Activated T-helper 17 cell treated with anti-CD3 and anti-CD28 coated beads, Interleukin-2, amount 50 U/mL, for 72 hours (primary cell): ENCODE measurements at regions not wholly inside any gene's neighbourhood (a gene's known extent, or its start where the extent isn't known, plus 50 kb on each side); places are given as distances from the start of the nearest gene placed in this dataset.

Source experiments
- ATAC-seq: fragments of 150-1000 bp; cut with Tn5 transposase; replicated peaks from 2 replicates; pipeline ENCODE4 v1.10.0; 2021; ENCODE audit warnings: mild to moderate bottlenecking, moderate library complexity
- H3K27ac Mint-ChIP-seq: one replicate; pipeline ENCODE4 v1.8.0; 2022; ENCODE audit warnings: mixed read lengths
- H3K27me3 Mint-ChIP-seq: one replicate; pipeline ENCODE4 v1.8.0; 2022; ENCODE audit warnings: mixed read lengths
- H3K36me3 Mint-ChIP-seq: one replicate; pipeline ENCODE4 v1.8.0; 2022; ENCODE audit warnings: low read depth, mild to moderate bottlenecking, mixed read lengths
- H3K4me1 Mint-ChIP-seq: one replicate; pipeline ENCODE4 v1.8.0; 2022; ENCODE audit warnings: mixed read lengths
- H3K4me3 Mint-ChIP-seq: one replicate; pipeline ENCODE4 v1.8.0; 2022; ENCODE audit warnings: mild to moderate bottlenecking, mixed read lengths
- H3K9me3 Mint-ChIP-seq: one replicate; pipeline ENCODE4 v1.8.0; 2022; ENCODE audit warnings: mixed read lengths

DNA sequence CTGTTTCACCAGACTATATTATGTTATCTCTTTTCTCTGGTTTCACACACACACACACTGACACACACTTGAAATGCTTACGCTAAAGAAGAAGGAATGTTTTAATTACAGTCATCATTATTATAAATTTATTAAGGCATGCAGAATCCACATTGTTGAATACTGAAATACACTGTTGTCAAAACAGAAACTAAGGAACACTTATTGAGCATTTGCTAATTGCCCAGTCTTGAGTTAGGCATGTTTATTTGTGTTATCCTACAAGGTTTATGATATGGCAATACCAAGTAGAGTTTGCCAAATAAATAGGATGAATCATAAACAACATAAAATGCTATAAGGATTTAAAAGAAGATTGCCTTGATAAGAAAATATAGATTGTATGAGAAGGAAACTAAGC lies 917.0 kb upstream of the PIK3C3 start:
- Mint-ChIP-seq H3K36me3 (no peaks in the 10 kb centered on the region), H3K9me3 (peaks cover 14% of the 10 kb centered on the region), H3K27me3 (no peaks in the 10 kb centered on the region), H3K27ac (no peak overlapping the region), H3K4me3 (no peak overlapping the region), H3K4me1 (no peaks in the 10 kb centered on the region)
- ATAC-seq = no peak

DNA sequence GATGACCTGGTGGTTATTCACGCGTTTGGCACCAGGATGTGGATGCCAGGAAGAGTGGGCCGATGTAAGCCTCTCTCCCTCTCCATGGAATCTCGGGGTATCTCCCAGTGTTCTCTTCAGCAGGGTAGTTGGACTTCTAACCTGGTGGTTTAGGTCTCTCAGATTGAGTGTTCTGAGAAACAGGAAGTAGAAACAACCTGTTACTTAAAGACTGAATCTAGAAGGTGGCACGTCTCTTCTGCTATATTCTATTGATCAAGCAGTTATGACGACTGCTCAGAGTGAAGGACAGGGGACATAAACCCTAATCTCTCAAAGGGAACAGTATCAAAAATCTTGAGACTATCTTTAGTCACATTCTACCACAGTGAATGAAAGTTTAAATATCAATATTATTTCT lies 918.7 kb upstream of the PIK3C3 start:
- H3K4me1 Mint-ChIP-seq = no peaks in the 10 kb centered on the region
- H3K27me3 Mint-ChIP-seq = no peaks in the 10 kb centered on the region
- peaks cover 13% of the 10 kb centered on the region for H3K9me3 Mint-ChIP-seq
- ATAC-seq = no peak
- H3K36me3 Mint-ChIP-seq = no peaks in the 10 kb centered on the region
- no peak overlapping the region for H3K27ac Mint-ChIP-seq
- no peak overlapping the region for H3K4me3 Mint-ChIP-seq

DNA sequence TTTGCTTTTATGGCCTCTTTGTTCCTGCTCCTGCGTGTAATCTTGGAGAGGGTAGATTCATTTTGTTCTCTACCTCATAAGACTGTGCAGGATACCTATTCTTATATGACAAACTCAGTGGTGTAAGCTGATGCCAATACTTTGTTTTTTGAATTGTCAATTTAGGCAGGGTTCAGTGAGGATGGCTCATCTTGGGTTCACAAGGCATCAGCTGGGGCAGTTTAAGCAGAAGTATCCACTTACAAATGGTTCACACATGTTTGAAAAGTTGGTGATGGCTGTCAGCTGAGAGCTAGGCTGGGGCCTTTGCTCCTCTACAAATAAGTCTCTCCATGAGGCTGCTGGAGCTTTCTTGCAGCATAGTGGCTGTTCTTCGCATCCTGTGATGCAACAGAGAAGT lies 920.6 kb upstream of the PIK3C3 start:
- H3K9me3 Mint-ChIP-seq = peaks cover 13% of the 10 kb centered on the region
- no peaks in the 10 kb centered on the region for H3K36me3 Mint-ChIP-seq
- H3K4me3 Mint-ChIP-seq = no peak overlapping the region
- no peak for ATAC-seq
- H3K27ac Mint-ChIP-seq = no peak overlapping the region
- no peaks in the 10 kb centered on the region for H3K4me1 Mint-ChIP-seq
- no peaks in the 10 kb centered on the region for H3K27me3 Mint-ChIP-seq

DNA sequence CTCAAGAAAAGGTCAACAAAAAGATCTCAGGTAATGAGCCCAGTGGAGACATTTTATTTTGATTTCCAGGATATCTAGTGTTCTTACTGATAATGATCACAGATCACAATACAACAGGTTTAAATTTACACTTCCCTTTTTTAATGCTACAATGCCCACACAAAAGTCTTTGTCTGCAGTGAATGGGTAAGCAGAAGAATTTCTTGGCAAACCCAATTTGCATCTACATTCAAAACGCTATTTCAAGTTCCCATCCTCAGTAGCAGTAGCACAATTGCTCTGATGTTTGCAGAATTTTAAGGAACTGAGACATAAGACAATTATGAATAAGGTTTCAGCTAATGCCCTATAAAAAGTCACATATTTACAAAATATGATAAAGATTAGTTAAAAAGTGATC lies 929.4 kb upstream of the PIK3C3 start:
- Mint-ChIP-seq H3K27ac (no peak overlapping the region), H3K36me3 (no peaks in the 10 kb centered on the region), H3K9me3 (peaks cover 4% of the 10 kb centered on the region), H3K4me1 (no peaks in the 10 kb centered on the region), H3K4me3 (no peak overlapping the region), H3K27me3 (no peaks in the 10 kb centered on the region)
- ATAC-seq = no peak

DNA sequence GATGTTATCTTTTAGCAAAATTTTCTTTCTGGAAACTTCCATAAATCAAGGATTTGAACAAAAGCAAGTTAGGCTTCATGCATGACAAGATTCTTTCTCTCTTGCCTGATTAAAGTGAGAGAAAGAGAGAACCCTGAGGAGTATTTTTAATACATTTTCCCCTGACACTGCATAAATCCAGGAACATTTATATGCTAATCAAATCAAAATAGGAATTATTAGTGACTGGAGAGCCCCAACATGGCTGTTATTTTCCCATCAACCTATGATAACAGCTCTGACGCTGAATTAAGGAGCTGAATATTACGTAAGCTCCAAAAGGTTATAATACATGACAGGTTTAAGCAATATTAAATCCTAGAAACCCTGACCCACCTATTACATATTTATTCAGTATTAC lies 930.2 kb upstream of the PIK3C3 start:
- ATAC-seq = no peak
- Mint-ChIP-seq H3K27me3 (no peaks in the 10 kb centered on the region), H3K9me3 (peaks cover 4% of the 10 kb centered on the region), H3K27ac (no peak overlapping the region), H3K4me1 (no peaks in the 10 kb centered on the region), H3K4me3 (no peak overlapping the region), H3K36me3 (no peaks in the 10 kb centered on the region)

DNA sequence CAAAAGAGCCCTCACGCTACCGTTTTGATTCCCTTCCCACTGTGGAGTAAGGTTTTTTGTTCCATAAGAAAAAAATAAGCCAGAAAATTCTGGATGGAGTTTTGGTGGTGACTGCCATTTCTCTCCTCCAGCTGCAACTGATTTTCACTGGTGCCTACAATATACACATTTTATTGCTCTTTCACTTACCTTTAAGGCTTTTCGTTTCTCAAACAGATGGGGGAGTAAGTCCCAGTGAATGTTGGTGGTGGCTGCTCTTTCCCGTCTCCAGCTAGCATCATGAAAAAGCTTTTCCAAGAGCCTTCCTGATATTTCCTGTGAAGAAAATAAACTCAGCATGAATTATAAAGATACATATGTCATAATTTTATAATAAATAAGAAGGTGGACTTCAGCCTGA lies 932.5 kb upstream of the PIK3C3 start:
- no peak for ATAC-seq
- no peak overlapping the region for H3K27ac Mint-ChIP-seq
- no peaks in the 10 kb centered on the region for H3K27me3 Mint-ChIP-seq
- no peaks in the 10 kb centered on the region for H3K4me1 Mint-ChIP-seq
- no peak overlapping the region for H3K4me3 Mint-ChIP-seq
- peaks cover 4% of the 10 kb centered on the region for H3K9me3 Mint-ChIP-seq
- H3K36me3 Mint-ChIP-seq = no peaks in the 10 kb centered on the region

DNA sequence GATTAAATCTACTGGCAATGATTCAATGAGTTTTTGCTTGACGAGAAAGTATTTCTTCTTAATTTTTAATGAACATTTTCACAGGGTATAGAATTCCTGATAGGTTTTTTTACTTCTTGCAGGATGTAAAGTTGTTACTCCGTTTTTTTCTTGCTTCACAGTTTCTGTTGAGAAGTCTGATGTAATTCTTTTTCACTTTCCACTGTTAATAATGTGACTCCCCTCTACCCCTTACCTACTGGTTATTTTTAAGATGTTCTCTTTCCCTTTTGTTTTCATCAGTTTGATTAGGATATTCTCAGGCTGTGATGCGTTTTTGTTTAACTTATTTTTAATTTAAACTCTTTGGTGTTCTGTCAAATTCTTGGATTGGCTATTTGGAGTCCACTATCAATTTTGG lies 933.9 kb upstream of the PIK3C3 start:
- H3K27ac Mint-ChIP-seq = no peak overlapping the region
- H3K4me3 Mint-ChIP-seq = no peak overlapping the region
- no peak for ATAC-seq
- no peaks in the 10 kb centered on the region for H3K27me3 Mint-ChIP-seq
- no peaks in the 10 kb centered on the region for H3K4me1 Mint-ChIP-seq
- peaks cover 8% of the 10 kb centered on the region for H3K9me3 Mint-ChIP-seq
- no peaks in the 10 kb centered on the region for H3K36me3 Mint-ChIP-seq

DNA sequence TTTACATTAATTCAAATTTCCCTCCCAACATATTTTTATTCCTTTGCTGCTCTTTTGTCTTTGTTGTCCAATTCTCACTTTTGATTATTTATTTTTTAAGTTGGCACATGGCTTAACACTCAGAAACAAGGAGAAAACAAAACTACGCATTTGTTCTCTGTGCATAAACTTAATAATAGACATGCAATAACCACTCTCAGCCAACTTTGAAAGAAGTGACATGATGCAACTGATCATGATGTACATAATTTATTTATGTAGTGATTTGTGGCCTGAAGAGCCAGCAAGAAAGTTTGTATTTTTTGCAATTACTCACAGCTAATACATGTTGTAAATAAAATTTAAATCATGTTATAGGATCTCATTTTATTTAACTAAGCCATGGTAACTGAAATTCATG lies 942.8 kb upstream of the PIK3C3 start:
- no peak overlapping the region for H3K27ac Mint-ChIP-seq
- no peak for ATAC-seq
- H3K27me3 Mint-ChIP-seq = no peaks in the 10 kb centered on the region
- no peak overlapping the region for H3K4me3 Mint-ChIP-seq
- H3K9me3 Mint-ChIP-seq = peaks cover 13% of the 10 kb centered on the region
- no peaks in the 10 kb centered on the region for H3K36me3 Mint-ChIP-seq
- no peaks in the 10 kb centered on the region for H3K4me1 Mint-ChIP-seq

DNA sequence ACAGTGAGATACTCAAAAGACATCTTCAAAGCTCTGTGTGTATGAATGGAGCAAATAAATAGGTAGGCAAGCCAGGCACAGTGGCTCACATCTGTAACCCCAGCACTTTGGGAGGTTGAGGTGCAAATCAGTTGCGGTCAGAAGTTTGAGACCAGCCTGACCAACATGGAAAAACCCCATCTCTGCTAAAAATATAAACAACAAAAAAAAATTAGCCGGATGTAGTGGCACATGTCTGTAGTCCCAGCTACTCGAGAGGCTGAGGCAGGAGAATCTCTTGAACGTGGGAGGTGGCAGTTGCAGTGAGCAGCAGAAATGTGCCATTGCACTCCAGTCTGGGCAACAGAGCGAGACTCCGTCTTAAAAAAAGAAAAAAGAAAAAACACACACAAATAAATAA lies 945.1 kb upstream of the PIK3C3 start:
- Mint-ChIP-seq H3K4me3 (no peak overlapping the region), H3K4me1 (no peaks in the 10 kb centered on the region), H3K27me3 (no peaks in the 10 kb centered on the region), H3K27ac (no peak overlapping the region), H3K9me3 (peaks cover 4% of the 10 kb centered on the region), H3K36me3 (no peaks in the 10 kb centered on the region)
- no peak for ATAC-seq

DNA sequence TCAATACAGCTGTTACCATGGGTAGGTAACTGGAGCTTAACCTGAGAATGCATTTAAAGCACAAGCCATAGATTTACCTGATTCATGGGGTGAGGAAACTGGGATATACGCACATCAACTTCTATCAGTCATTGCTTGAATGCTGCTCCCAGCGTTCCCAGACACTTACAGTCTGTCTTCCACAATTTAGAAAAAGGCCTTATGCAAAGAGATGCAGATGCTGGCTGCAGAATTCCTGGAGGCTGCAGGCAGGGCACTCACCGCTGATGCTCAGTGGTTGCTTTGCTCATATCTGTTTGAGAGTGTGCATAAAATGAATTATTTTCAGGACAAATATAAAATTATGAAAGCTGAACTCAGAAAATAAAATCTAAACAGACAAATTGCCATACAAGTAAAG lies 950.7 kb upstream of the PIK3C3 start:
- ATAC-seq = no peak
- no peaks in the 10 kb centered on the region for H3K36me3 Mint-ChIP-seq
- no peak overlapping the region for H3K27ac Mint-ChIP-seq

DNA sequence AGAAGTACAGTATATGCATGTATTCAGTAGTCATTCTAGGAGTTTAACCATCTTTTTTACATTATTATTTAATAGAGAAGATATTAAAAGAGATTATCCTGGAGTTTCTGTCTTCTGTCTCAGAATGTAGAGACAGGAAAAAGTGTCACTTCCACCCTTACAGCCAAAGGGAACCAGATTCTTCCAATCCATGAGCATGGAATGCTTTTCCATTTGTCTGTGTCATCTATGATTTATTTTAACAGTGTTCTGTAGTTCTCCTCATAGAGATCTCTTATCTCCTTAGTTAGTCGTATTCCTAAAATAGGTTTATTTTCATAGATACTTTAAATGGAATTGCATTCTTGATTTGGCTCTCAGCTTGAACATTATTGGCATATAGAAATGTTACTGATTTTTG lies 959.5 kb upstream of the PIK3C3 start:
- no peak for ATAC-seq
- H3K9me3 Mint-ChIP-seq = peaks cover 21% of the 10 kb centered on the region
- H3K4me1 Mint-ChIP-seq = no peaks in the 10 kb centered on the region
- H3K36me3 Mint-ChIP-seq = no peaks in the 10 kb centered on the region
- no peak overlapping the region for H3K4me3 Mint-ChIP-seq
- no peaks in the 10 kb centered on the region for H3K27me3 Mint-ChIP-seq
- H3K27ac Mint-ChIP-seq = no peak overlapping the region

More for the DNA sequence above, 950.7 kb upstream of the PIK3C3 start:
- H3K4me1 Mint-ChIP-seq = no peaks in the 10 kb centered on the region
- H3K9me3 Mint-ChIP-seq = peaks cover under 1% of the 10 kb centered on the region
- H3K27me3 Mint-ChIP-seq = no peaks in the 10 kb centered on the region
- H3K4me3 Mint-ChIP-seq = no peak overlapping the region

DNA sequence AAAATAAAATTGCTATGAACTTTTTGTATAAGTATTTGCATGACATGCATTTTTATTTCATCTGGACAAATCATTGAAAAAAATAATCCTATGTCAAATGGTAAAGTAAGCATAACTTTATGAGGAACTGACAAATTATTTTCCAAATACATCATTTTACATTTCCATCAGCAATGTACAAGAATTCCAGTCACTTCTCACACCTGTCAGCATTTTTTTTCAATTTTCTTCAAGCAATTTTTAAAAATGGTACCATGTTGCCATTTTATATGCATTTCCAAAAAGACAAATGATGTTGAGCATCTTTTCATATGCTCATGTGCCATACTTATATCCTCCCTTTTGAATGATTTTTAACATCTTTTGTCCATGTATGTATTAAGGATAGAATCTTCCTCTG lies 961.7 kb upstream of the PIK3C3 start:
- no peak for ATAC-seq
- H3K4me3 Mint-ChIP-seq = no peak overlapping the region
- H3K36me3 Mint-ChIP-seq = no peaks in the 10 kb centered on the region
- no peaks in the 10 kb centered on the region for H3K4me1 Mint-ChIP-seq
- H3K27ac Mint-ChIP-seq = no peak overlapping the region
- H3K27me3 Mint-ChIP-seq = no peaks in the 10 kb centered on the region
- H3K9me3 Mint-ChIP-seq = peaks cover 11% of the 10 kb centered on the region

DNA sequence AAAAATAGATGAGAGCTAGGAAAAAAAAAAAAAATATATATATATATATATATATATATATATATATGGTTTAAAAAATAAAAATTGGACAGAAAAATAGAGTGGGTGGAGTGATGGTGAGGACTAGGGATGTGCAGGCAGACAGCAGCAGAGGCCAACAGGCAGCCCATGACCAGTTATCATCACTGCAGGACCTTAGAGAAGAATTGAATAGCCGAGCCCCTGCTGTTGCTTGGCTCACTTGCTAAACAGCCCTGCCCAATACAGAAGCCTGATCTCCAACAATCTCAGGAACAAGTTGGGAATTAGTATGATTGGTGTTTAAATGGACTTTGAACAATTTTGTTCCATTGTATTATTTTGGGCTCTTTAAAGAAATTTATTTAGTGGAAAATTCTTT lies 967.5 kb upstream of the PIK3C3 start:
- H3K27me3 Mint-ChIP-seq = no peaks in the 10 kb centered on the region
- H3K4me3 Mint-ChIP-seq = no peak overlapping the region
- peaks cover 3% of the 10 kb centered on the region for H3K9me3 Mint-ChIP-seq
- ATAC-seq = no peak
- no peaks in the 10 kb centered on the region for H3K36me3 Mint-ChIP-seq
- H3K27ac Mint-ChIP-seq = no peak overlapping the region
- no peaks in the 10 kb centered on the region for H3K4me1 Mint-ChIP-seq

DNA sequence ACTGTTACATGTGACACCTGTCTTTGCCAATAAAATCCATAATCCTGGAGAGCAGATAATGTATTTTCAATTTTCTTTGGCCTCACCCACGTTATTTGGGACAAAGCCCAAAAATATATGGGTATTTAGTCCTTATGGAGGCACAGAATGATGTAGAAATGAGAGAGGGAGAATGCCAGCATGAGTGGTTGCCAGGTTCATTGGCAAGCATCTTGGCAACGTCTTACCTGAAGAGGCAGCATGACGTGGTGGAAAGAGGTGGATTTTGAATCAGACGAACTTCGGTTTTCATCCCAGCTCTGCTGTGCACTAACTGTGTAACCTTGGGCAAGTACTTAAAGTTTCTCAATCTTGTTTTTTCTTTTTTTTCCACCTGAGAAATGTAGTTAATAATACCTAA lies 969.6 kb upstream of the PIK3C3 start:
- Mint-ChIP-seq H3K27ac (no peak overlapping the region), H3K36me3 (no peaks in the 10 kb centered on the region), H3K9me3 (peaks cover 3% of the 10 kb centered on the region), H3K4me3 (no peak overlapping the region), H3K27me3 (no peaks in the 10 kb centered on the region), H3K4me1 (no peaks in the 10 kb centered on the region)
- no peak for ATAC-seq

DNA sequence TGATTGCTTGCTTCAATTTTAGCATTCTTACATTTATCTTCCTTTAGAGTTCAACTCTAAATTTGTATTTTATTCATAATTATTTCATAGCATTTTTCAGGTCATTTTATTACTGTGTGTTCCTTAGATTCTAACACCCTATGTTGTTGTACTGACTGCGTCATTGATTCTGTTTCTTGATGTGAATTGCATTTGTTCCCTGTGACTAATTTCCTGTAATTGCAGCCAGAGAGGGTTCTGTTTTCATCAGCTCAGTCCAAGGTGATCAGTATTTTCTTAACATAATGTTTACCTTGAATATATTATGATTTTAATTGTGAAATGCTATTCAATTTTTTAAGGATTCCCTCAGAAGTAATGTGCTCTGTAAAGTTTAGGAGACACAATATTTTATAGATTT lies 970.2 kb upstream of the PIK3C3 start:
- Mint-ChIP-seq H3K27ac (no peak overlapping the region), H3K4me1 (no peaks in the 10 kb centered on the region), H3K9me3 (peaks cover 3% of the 10 kb centered on the region), H3K27me3 (no peaks in the 10 kb centered on the region), H3K36me3 (no peaks in the 10 kb centered on the region), H3K4me3 (no peak overlapping the region)
- ATAC-seq = no peak

DNA sequence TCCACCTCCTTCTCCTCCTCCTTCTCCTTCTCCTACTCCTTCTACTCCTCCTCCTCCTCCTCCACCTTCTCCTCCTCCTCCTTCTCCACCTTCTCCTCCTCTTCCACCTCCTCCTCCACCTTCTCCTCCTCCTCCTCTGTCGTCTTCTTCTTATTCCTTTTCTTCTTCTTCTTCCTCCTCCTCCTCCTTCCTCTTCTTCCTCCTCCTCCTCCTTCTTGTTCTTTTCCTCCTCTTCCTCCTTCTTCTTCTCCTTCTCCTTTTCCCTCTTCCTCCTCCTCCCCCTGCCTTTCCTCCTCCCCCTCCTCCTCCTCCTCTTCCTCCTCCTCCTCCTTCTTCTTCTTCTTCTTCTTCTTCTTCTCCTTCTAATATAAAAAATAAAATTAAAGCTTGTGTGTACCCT lies 971.2 kb upstream of the PIK3C3 start:
- no peaks in the 10 kb centered on the region for H3K4me1 Mint-ChIP-seq
- no peaks in the 10 kb centered on the region for H3K27me3 Mint-ChIP-seq
- no peak overlapping the region for H3K27ac Mint-ChIP-seq
- H3K36me3 Mint-ChIP-seq = no peaks in the 10 kb centered on the region
- H3K9me3 Mint-ChIP-seq = peaks cover 7% of the 10 kb centered on the region
- no peak overlapping the region for H3K4me3 Mint-ChIP-seq
- ATAC-seq = no peak
